Testis (tissue), 2 donors: ENCODE measurements at regions not wholly inside any gene's neighbourhood (a gene's known extent, or its start where the extent isn't known, plus 50 kb on each side); places are given as distances from the start of the nearest gene placed in this dataset.

Source experiments
- CTCF ChIP-seq, 3 experiments: fragments of 450-650 bp in 2 of 3; fragments of 200-600 bp in 1 of 3; sonication (generic) in 1 of 3; IDR thresholded peaks; one replicate each; pipeline ENCODE4 v1.5.1; 2016 to 2019; ENCODE audit warnings: antibody characterized with exemption in 3 of 3, mild to moderate bottlenecking in 2 of 3, moderate library complexity in 1 of 3
- POLR2A ChIP-seq: fragments of 450-650 bp; IDR thresholded peaks from one replicate; pipeline ENCODE4 v1.6.1; 2017; ENCODE audit warnings: antibody characterized with exemption, mild to moderate bottlenecking, moderate library complexity

GRCh38 chr10:24034571-24034970, 174.4 kb upstream of the KIAA1217 start:
- no peak for TF ChIP-seq CTCF (IDR thresholded peaks at IDR 0.05)
- no peak for TF ChIP-seq POLR2A
